GM23338 (cell line): ENCODE measurements at regions not wholly inside any gene's neighbourhood (a gene's known extent, or its start where the extent isn't known, plus 50 kb on each side); places are given as distances from the start of the nearest gene placed in this dataset.

Experiments
- CREB1 ChIP-seq: fragments of 250-450 bp; sonication (Bioruptor Pico); IDR thresholded peaks from 2 replicates; pipeline ENCODE4 v1.5.0; 2020; ENCODE audit warnings: low read depth, mild to moderate bottlenecking, moderate library complexity
- CTCF ChIP-seq, 2 experiments: fragments of 200-600 bp in 1 of 2; sonication (generic) in 1 of 2; conservative IDR thresholded peaks; 2 replicates each; pipeline versions ENCODE4 v1.5.1 to v1.6.1; 2016 to 2017; ENCODE audit warnings: antibody characterized with exemption in 2 of 2, low read depth in 2 of 2, mild to moderate bottlenecking in 2 of 2, moderate library complexity in 1 of 2
- EZH2 ChIP-seq: fragments of 200-600 bp; sonication (generic); IDR thresholded peaks from one replicate; pipeline ENCODE4 v1.8.0; 2017; ENCODE audit warnings: antibody characterized with exemption, mild to moderate bottlenecking, low read depth; ENCODE audit not compliant: unreplicated experiment
- EZH2phosphoT487 ChIP-seq: fragments of 200-600 bp; sonication (generic); IDR thresholded peaks from one replicate; pipeline ENCODE4 v1.8.1; 2018; ENCODE audit warnings: antibody characterized with exemption; ENCODE audit not compliant: unreplicated experiment
- JUNB ChIP-seq: IDR thresholded peaks from one replicate; pipeline ENCODE4 v1.6.1; 2016; ENCODE audit warnings: antibody characterized with exemption; ENCODE audit not compliant: unreplicated experiment
- POLR2AphosphoS5 ChIP-seq: IDR thresholded peaks from 2 replicates; pipeline ENCODE4 v1.6.1; 2016; ENCODE audit warnings: antibody characterized with exemption, low read depth
- REST ChIP-seq: IDR thresholded peaks from one replicate; pipeline ENCODE4 v1.6.1; 2018; ENCODE audit warnings: antibody characterized with exemption; ENCODE audit not compliant: unreplicated experiment
- ZNF331 ChIP-seq: fragments of 250-450 bp; sonication (Bioruptor Pico); IDR thresholded peaks from 2 replicates; pipeline ENCODE4 v1.5.0; 2020; ENCODE audit warnings: low read depth, mild to moderate bottlenecking, moderate library complexity

GRCh38 chr6:151701911-151702562, 105.4 kb upstream of the ESR1 start:
- TF ChIP-seq EZH2phosphoT487 (no peak), EZH2 (no peak), CTCF (conservative IDR thresholded peaks at IDR 0.05; ENCODE audit: low read depth in 2 of 2) (no peak), POLR2AphosphoS5 (no peak), CREB1 (CRISPR knock-in tag) (no peak), REST (no peak), JUNB (no peak), ZNF331 (CRISPR knock-in tag) (no peak)
